Vagina (tissue), 2 donors: ENCODE measurements at regions not wholly inside any gene's neighbourhood (a gene's known extent, or its start where the extent isn't known, plus 50 kb on each side); places are given as distances from the start of the nearest gene placed in this dataset.

ENCODE experiments used
- DNase-seq, 2 donors: peaks; one replicate each; pipeline ENCODE4 v3.0.0-alpha.2; 2017; ENCODE audit errors: extremely low spot score in 2 of 2
- H3K27ac ChIP-seq: fragments of 200-600 bp; sonication (generic); one replicate; pipeline ENCODE4 v1.5.1; 2019
- H3K27me3 ChIP-seq: fragments of 200-600 bp; sonication (generic); one replicate; pipeline ENCODE4 v1.5.1; 2019
- H3K36me3 ChIP-seq, 2 donors: fragments of 200-600 bp; sonication (generic); one replicate each; pipeline ENCODE4 v1.5.1; 2017 to 2019
- H3K4me1 ChIP-seq: fragments of 200-600 bp; sonication (generic); one replicate; pipeline ENCODE4 v1.5.1; 2019
- H3K4me3 ChIP-seq, 2 donors: fragments of 200-600 bp; sonication (generic); 1 replicate in 1 of 2; 2 replicates in 1 of 2; pipeline ENCODE4 v1.5.1; 2016 to 2019
- H3K9me3 ChIP-seq: fragments of 200-600 bp; sonication (generic); one replicate; pipeline ENCODE4 v1.5.1; 2019
- CTCF ChIP-seq, 3 experiments: fragments of 450-650 bp in 2 of 3; fragments of 200-600 bp in 1 of 3; sonication (generic) in 1 of 3; IDR thresholded peaks; one replicate each; pipeline ENCODE4 v1.5.1; 2017 to 2019; ENCODE audit warnings: antibody characterized with exemption in 3 of 3, mild to moderate bottlenecking in 2 of 3, moderate library complexity in 2 of 3
- POLR2A ChIP-seq, 2 donors: fragments of 450-650 bp; IDR thresholded peaks; one replicate each; pipeline ENCODE4 v1.6.1; 2017; ENCODE audit warnings: antibody characterized with exemption in 2 of 2, mild to moderate bottlenecking in 2 of 2, moderate library complexity in 2 of 2
- POLR2AphosphoS5 ChIP-seq, 2 donors: sonication (generic); formaldehyde crosslinking; IDR thresholded peaks; one replicate each; pipeline ENCODE4 v1.9.0; 2017; ENCODE audit warnings: antibody characterized with exemption in 2 of 2, mild to moderate bottlenecking in 2 of 2, low read depth in 1 of 2; ENCODE audit not compliant: insufficient read depth in 1 of 2
- intact Hi-C: fragments of 100-400 bp; cut with DNase I; formaldehyde crosslinking; loops from one replicate; pipeline ENCODE4 v1.15.1; 2023

DNA sequence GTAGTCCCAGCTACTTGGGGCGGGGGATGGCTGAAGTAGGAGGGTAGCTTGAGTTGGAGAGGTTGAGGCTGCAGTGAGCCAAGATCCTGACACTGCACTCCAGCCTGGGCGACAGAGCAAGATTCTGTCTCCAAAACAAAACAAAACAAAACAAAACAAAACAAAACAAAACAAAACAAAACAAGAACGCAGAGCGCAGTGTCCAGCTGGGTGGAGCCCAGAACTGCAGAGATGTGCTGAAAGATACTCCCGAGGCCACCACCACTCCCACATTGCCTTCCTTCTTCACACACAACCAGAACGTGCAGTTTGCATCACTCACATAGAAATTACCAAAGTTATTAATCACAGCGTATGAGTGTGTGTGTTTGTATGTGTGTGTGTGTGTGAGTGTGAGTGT, 222.9 kb upstream of the ASIC2 start:
- Histone ChIP-seq H3K27me3 (no peaks in the 10 kb centered on the region), H3K27ac (no peak overlapping the region), H3K9me3 (no peaks in the 10 kb centered on the region), H3K4me1 (no peaks in the 10 kb centered on the region), H3K36me3 (no peaks in the 10 kb centered on the region), H3K4me3 (no peak overlapping the region)
- no peak for DNase-seq
- TF ChIP-seq POLR2A (IDR thresholded peaks at IDR 0.05) = no peak
- TF ChIP-seq CTCF (IDR thresholded peaks at IDR 0.05) = no peak
- no peak for TF ChIP-seq POLR2AphosphoS5 (IDR thresholded peaks at IDR 0.05; ENCODE audit: insufficient read depth in 1 of 2, low read depth in 1 of 2)
- intact Hi-C loops = no loop called here

DNA sequence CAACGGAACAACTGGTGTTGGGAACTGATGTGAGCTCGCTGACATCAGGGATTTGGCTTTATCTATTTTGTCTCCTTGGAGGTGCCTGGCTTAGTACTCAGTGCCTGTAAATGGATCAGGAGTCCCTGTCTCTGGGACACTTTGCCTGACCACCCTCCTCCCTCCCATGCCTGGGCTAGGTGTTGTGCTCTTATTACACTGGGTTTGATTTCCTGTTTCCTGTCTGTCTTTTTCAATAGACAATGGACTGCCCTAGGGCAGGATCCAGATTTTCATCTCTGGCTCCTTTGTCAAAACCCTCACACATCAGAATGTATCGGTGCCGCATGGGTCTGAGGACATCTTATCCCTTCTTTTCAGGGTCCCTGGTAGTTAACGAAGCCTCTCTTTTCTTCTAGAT, 223.6 kb upstream of the ASIC2 start:
- TF ChIP-seq POLR2AphosphoS5 (IDR thresholded peaks at IDR 0.05; ENCODE audit: insufficient read depth in 1 of 2, low read depth in 1 of 2) (no peak), POLR2A (IDR thresholded peaks at IDR 0.05) (no peak)
- intact Hi-C loops = no loop called here
- H3K36me3 ChIP-seq = no peaks in the 10 kb centered on the region
- H3K27me3 ChIP-seq = no peaks in the 10 kb centered on the region
- no peaks in the 10 kb centered on the region for H3K9me3 ChIP-seq
- H3K27ac ChIP-seq = no peak overlapping the region
- no peak overlapping the region for H3K4me3 ChIP-seq
- no peaks in the 10 kb centered on the region for H3K4me1 ChIP-seq
- DNase-seq = no peak

GRCh38 chr17:33517746-33518145, 224.7 kb upstream of the ASIC2 start:
- Histone ChIP-seq H3K27ac (no peak overlapping the region), H3K4me1 (no peaks in the 10 kb centered on the region), H3K27me3 (no peaks in the 10 kb centered on the region), H3K36me3 (no peaks in the 10 kb centered on the region), H3K9me3 (no peaks in the 10 kb centered on the region), H3K4me3 (no peak overlapping the region)
- intact Hi-C loops = no loop called here
- no peak for TF ChIP-seq POLR2A (IDR thresholded peaks at IDR 0.05)
- no peak for TF ChIP-seq POLR2AphosphoS5 (IDR thresholded peaks at IDR 0.05; ENCODE audit: insufficient read depth in 1 of 2, low read depth in 1 of 2)
- no peak for TF ChIP-seq CTCF (IDR thresholded peaks at IDR 0.05)
- DNase-seq = no peak

DNA sequence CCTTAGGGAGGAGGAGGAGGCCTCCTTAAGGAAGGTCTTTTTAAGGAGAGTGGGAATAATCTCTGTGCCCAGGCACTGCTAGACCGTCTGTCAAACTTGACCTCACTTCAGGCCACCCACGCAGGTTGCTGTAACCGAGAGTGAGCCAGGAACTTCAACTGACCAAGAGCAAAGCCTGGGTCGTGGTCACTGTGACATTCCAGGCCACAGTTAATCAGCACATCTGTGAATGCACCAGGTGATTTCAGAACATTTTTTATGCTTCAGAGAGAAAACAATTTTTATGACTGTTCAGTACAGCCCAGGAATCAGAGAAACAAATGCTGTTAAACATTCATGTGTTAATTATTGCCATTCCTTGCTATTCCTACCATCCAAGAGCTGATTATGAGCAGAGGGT, 226.6 kb upstream of the ASIC2 start:
- no peak overlapping the region for H3K4me3 ChIP-seq
- TF ChIP-seq POLR2AphosphoS5 (IDR thresholded peaks at IDR 0.05; ENCODE audit: insufficient read depth in 1 of 2, low read depth in 1 of 2) = no peak
- no peak for TF ChIP-seq CTCF (IDR thresholded peaks at IDR 0.05)
- TF ChIP-seq POLR2A (IDR thresholded peaks at IDR 0.05) = no peak
- intact Hi-C loops = no loop called here
- no peak overlapping the region for H3K27ac ChIP-seq
- no peaks in the 10 kb centered on the region for H3K36me3 ChIP-seq
- no peaks in the 10 kb centered on the region for H3K9me3 ChIP-seq
- H3K4me1 ChIP-seq = no peaks in the 10 kb centered on the region
- DNase-seq = no peak
- no peaks in the 10 kb centered on the region for H3K27me3 ChIP-seq

- no peaks in the 10 kb centered on the region for H3K36me3 ChIP-seq
- no peak overlapping the region for H3K4me3 ChIP-seq
- peak in 1 of 3 experiments; percentile 37 for TF ChIP-seq CTCF (IDR thresholded peaks at IDR 0.05)
- no peak for TF ChIP-seq POLR2AphosphoS5 (IDR thresholded peaks at IDR 0.05; ENCODE audit: insufficient read depth in 1 of 2, low read depth in 1 of 2)
- TF ChIP-seq POLR2A (IDR thresholded peaks at IDR 0.05) = no peak
- H3K27me3 ChIP-seq = no peaks in the 10 kb centered on the region
- intact Hi-C loops = no loop called here
- no peak for DNase-seq
- H3K4me1 ChIP-seq = no peaks in the 10 kb centered on the region
- H3K27ac ChIP-seq = no peak overlapping the region
- no peaks in the 10 kb centered on the region for H3K9me3 ChIP-seq
These were observed 227.6 kb upstream of the ASIC2 start for GRCh38 chr17:33520426-33521330.
